ENCODE measurements at regions not wholly inside any gene's neighbourhood (a gene's known extent, or its start where the extent isn't known, plus 50 kb on each side); places are given as distances from the start of the nearest gene placed in this dataset.
A peak's percentile ranks its signal among the peaks of the same experiment; 100 is the strongest.

GRCh38 chr1:89465201-89465600 is 59.4 kb upstream of the LRRC8B start:
- DNase-seq (peak; percentile 38), ATAC-seq (peak; percentile 67)
- peaks cover 3% of the 10 kb centered on the region for H3K36me3 Mint-ChIP-seq (ENCODE audit: low read depth)
- no peak overlapping the region for H3K4me3 Mint-ChIP-seq
- H3K4me1 Mint-ChIP-seq (ENCODE audit: low read depth): peaks cover 35% of the 10 kb centered on the region
- CTCF ChIA-PET: interaction anchor here (0.8 to 3.4 kb wide), 12 partner anchors 9 to 481 kb away, joined by 3 to 14 read pairs (median 5); no protein-coding TSS in a partner anchor
- peaks cover 51% of the 10 kb centered on the region for H3K27me3 Mint-ChIP-seq (ENCODE audit: low read depth)
- no peak overlapping the region for H3K27ac Mint-ChIP-seq
- POLR2A ChIA-PET: interaction anchor here (0.9 kb wide), 1 partner anchor 293 kb away, joined by 3 read pairs; no protein-coding TSS in a partner anchor
- peaks cover 7% of the 10 kb centered on the region for H3K9me3 Mint-ChIP-seq (ENCODE audit: insufficient read depth)

- Mint-ChIP-seq H3K27ac (no peak overlapping the region), H3K27me3 (ENCODE audit: low read depth) (peaks cover 45% of the 10 kb centered on the region), H3K9me3 (ENCODE audit: insufficient read depth) (peaks cover 7% of the 10 kb centered on the region), H3K4me1 (ENCODE audit: low read depth) (peaks cover 32% of the 10 kb centered on the region), H3K4me3 (no peak overlapping the region), H3K36me3 (ENCODE audit: low read depth) (peaks cover 3% of the 10 kb centered on the region)
- POLR2A ChIA-PET: interaction anchor here (0.9 kb wide), 1 partner anchor 291 kb away, joined by 3 read pairs; no protein-coding TSS in a partner anchor
- CTCF ChIA-PET: interaction anchor here (0.7 to 3.4 kb wide), 4 partner anchors 10 to 482 kb away, joined by 4 to 14 read pairs (median 6); no protein-coding TSS in a partner anchor
- no peak for ATAC-seq
- no peak for DNase-seq
These were observed 58.2 kb upstream of the LRRC8B start for GRCh38 chr1:89466307-89466930.

- Mint-ChIP-seq H3K4me3 (no peak overlapping the region), H3K27ac (no peak overlapping the region), H3K4me1 (ENCODE audit: low read depth) (no peaks in the 10 kb centered on the region), H3K27me3 (ENCODE audit: low read depth) (peaks cover 36% of the 10 kb centered on the region), H3K36me3 (ENCODE audit: low read depth) (peaks cover 10% of the 10 kb centered on the region), H3K9me3 (ENCODE audit: insufficient read depth) (peaks cover 13% of the 10 kb centered on the region)
- ChIA-PET POLR2A (no interaction called here), CTCF (interaction anchor here (1.1 to 1.5 kb wide), 3 partner anchors 9 to 488 kb away, joined by 3 to 8 read pairs (median 4); no protein-coding TSS in a partner anchor)
- no peak for ATAC-seq
- no peak for DNase-seq
These were observed 52.4 kb upstream of the LRRC8B start for GRCh38 chr1:89472253-89472652.

- Mint-ChIP-seq H3K4me1 (ENCODE audit: low read depth) (no peaks in the 10 kb centered on the region), H3K36me3 (ENCODE audit: low read depth) (peaks cover 10% of the 10 kb centered on the region), H3K4me3 (no peak overlapping the region), H3K27me3 (ENCODE audit: low read depth) (peaks cover 36% of the 10 kb centered on the region), H3K9me3 (ENCODE audit: insufficient read depth) (peaks cover 13% of the 10 kb centered on the region), H3K27ac (no peak overlapping the region)
- DNase-seq (no peak), ATAC-seq (no peak)
- ChIA-PET POLR2A (no interaction called here), CTCF (interaction anchor here (1.1 to 1.9 kb wide), 2 partner anchors 9 to 11 kb away, joined by 3 to 7 read pairs; no protein-coding TSS in a partner anchor)
These were observed 51.7 kb upstream of the LRRC8B start for GRCh38 chr1:89472886-89473417.
